ENCODE measurements at regions not wholly inside any gene's neighbourhood (a gene's known extent, or its start where the extent isn't known, plus 50 kb on each side); places are given as distances from the start of the nearest gene placed in this dataset.
"Not testable (repeated sequence)": the region's sequence is repeated elsewhere in the genome, so short reads cannot be mapped to it uniquely, and the experiment has no call there.

GRCh38 chr10:32197423-32197822, 141.2 kb upstream of the KIF5B start:
- no peak overlapping the region for H3K27ac Mint-ChIP-seq (ENCODE audit: low read depth, unreplicated experiment)
- H3K4me1 Mint-ChIP-seq (ENCODE audit: insufficient read depth, unreplicated experiment): no peaks in the 10 kb centered on the region
- no peaks in the 10 kb centered on the region for H3K9me3 Mint-ChIP-seq (ENCODE audit: unreplicated experiment)
- ChIA-PET POLR2A (no interaction called here), CTCF (interaction anchor here (0.5 kb wide), 1 partner anchor 243 kb away, joined by 3 read pairs; no protein-coding TSS in a partner anchor)
- H3K27me3 Mint-ChIP-seq (ENCODE audit: insufficient read depth, unreplicated experiment): no peaks in the 10 kb centered on the region
- intact Hi-C loops (cut with micrococcal nuclease): no loop called here
- no TSS peak for BruUV-seq (replicated peaks)
- no peak for TF ChIP-seq CTCF (IDR thresholded peaks at IDR 0.05; ENCODE audit: unreplicated experiment)
- DNase-seq (ENCODE audit: unreplicated experiment): no peak
- H3K4me3 Mint-ChIP-seq (ENCODE audit: unreplicated experiment): no peak overlapping the region
- no peaks in the 10 kb centered on the region for H3K36me3 Mint-ChIP-seq (ENCODE audit: insufficient read depth, unreplicated experiment)

DNA sequence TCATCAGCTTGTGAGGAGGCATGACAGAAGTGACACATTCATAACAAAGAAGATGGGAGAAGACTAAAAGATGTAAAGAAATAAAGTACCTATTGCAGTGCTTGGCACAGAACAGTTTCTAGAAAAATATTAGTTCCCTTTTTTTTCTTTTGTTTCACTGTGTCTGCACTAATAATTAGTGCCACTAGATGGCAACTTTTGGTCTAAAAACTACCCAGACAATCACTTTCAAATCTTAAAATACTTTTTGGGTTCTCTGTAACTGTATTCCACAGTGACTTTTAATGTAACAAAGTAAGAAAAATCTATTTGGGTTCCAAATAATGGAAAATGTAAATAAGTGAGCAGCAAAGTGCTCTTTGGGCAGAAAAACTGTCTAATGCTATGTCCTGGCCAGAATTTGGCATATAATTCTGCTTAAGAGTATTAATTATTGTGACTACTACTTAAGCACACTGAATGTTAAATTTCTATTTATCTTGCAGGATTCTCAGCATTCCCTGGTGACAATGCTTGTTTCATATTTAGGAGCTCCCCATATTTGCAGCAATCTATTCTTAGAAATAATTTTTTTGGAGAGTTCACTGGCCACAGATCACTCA, 134.8 kb upstream of the KIF5B start:
- ChIA-PET POLR2A (interaction anchor here (0.8 to 1.2 kb wide), 2 partner anchors 41 to 155 kb away, joined by 3 read pairs; no protein-coding TSS in a partner anchor), CTCF (interaction anchor here (0.5 to 2.8 kb wide), 16 partner anchors 12 to 881 kb away, joined by 3 to 11 read pairs (median 3); no protein-coding TSS in a partner anchor)
- H3K27me3 Mint-ChIP-seq (ENCODE audit: insufficient read depth, unreplicated experiment): no peaks in the 10 kb centered on the region
- no peaks in the 10 kb centered on the region for H3K9me3 Mint-ChIP-seq (ENCODE audit: unreplicated experiment)
- no peak overlapping the region for H3K4me3 Mint-ChIP-seq (ENCODE audit: unreplicated experiment)
- no peak overlapping the region for H3K27ac Mint-ChIP-seq (ENCODE audit: low read depth, unreplicated experiment)
- DNase-seq (ENCODE audit: unreplicated experiment): peak; percentile 56
- no peaks in the 10 kb centered on the region for H3K36me3 Mint-ChIP-seq (ENCODE audit: insufficient read depth, unreplicated experiment)
- BruUV-seq (replicated peaks): no TSS peak
- H3K4me1 Mint-ChIP-seq (ENCODE audit: insufficient read depth, unreplicated experiment): peaks cover 5% of the 10 kb centered on the region
- intact Hi-C loops (cut with micrococcal nuclease): loop anchor here (1.0 to 5.0 kb wide), 3 partner anchors 134 to 176 kb away; partner anchors contain the start of gene KIF5B
- TF ChIP-seq CTCF (IDR thresholded peaks at IDR 0.05; ENCODE audit: unreplicated experiment): peak; percentile 42

GRCh38 chr10:32189400-32190084, 133.3 kb upstream of the KIF5B start:
- Mint-ChIP-seq H3K27ac (ENCODE audit: low read depth, unreplicated experiment) (no peak overlapping the region), H3K4me3 (ENCODE audit: unreplicated experiment) (no peak overlapping the region), H3K36me3 (ENCODE audit: insufficient read depth, unreplicated experiment) (no peaks in the 10 kb centered on the region), H3K27me3 (ENCODE audit: insufficient read depth, unreplicated experiment) (no peaks in the 10 kb centered on the region), H3K4me1 (ENCODE audit: insufficient read depth, unreplicated experiment) (peaks cover 5% of the 10 kb centered on the region), H3K9me3 (ENCODE audit: unreplicated experiment) (no peaks in the 10 kb centered on the region)
- no TSS peak for BruUV-seq (replicated peaks)
- no peak for TF ChIP-seq CTCF (IDR thresholded peaks at IDR 0.05; ENCODE audit: unreplicated experiment)
- intact Hi-C loops (cut with micrococcal nuclease): loop anchor here (5.0 kb wide), 1 partner anchor 132 kb away; the partner anchor contains the start of gene KIF5B
- ChIA-PET CTCF (interaction anchor here (0.6 to 2.8 kb wide), 8 partner anchors 13 to 727 kb away, joined by 3 to 11 read pairs (median 3); no protein-coding TSS in a partner anchor), POLR2A (interaction anchor here (1.2 kb wide), 1 partner anchor 156 kb away, joined by 3 read pairs; no protein-coding TSS in a partner anchor)
- peak; percentile 17 for DNase-seq (ENCODE audit: unreplicated experiment)

GRCh38 chr10:32188601-32189000, 132.4 kb upstream of the KIF5B start:
- H3K4me1 Mint-ChIP-seq (ENCODE audit: insufficient read depth, unreplicated experiment); H3K4me3 Mint-ChIP-seq (ENCODE audit: unreplicated experiment); intact Hi-C loops (cut with micrococcal nuclease); H3K27me3 Mint-ChIP-seq (ENCODE audit: insufficient read depth, unreplicated experiment); BruUV-seq (replicated peaks); H3K9me3 Mint-ChIP-seq (ENCODE audit: unreplicated experiment); CTCF ChIA-PET; H3K27ac Mint-ChIP-seq (ENCODE audit: low read depth, unreplicated experiment); H3K36me3 Mint-ChIP-seq (ENCODE audit: insufficient read depth, unreplicated experiment); DNase-seq (ENCODE audit: unreplicated experiment): not testable (repeated sequence)
- POLR2A ChIA-PET: interaction anchor here (0.6 kb wide), 2 partner anchors 11 to 24 kb away, joined by 3 to 5 read pairs; no protein-coding TSS in a partner anchor

Data from MCF 10A (cell line).